Neural cell (in vitro differentiated cells): ENCODE measurements at regions not wholly inside any gene's neighbourhood (a gene's known extent, or its start where the extent isn't known, plus 50 kb on each side); places are given as distances from the start of the nearest gene placed in this dataset.

Experiments used
- H2AFZ ChIP-seq: fragments of 200-600, 300-800 bp; sonication (generic), shearing (Covaris generic); 2 replicates; pipeline ENCODE4 v1.6.0; 2014; ENCODE audit warnings: low read depth, mild to moderate bottlenecking, antibody characterized with exemption, low read length, moderate library complexity
- H3F3A ChIP-seq: fragments of 200-600 bp; shearing (Covaris generic); 2 replicates; pipeline ENCODE4 v1.6.1; 2016; ENCODE audit warnings: mild to moderate bottlenecking, moderate library complexity, mixed read lengths, antibody characterized with exemption, low read length; ENCODE audit not compliant: insufficient read depth, poor library complexity, severe bottlenecking
- H3K27ac ChIP-seq: fragments of 200-600, 300-800 bp; sonication (generic), shearing (Covaris generic); 2 replicates; pipeline ENCODE4 v1.5.1; 2014; ENCODE audit warnings: mild to moderate bottlenecking, low read length, moderate library complexity
- H3K27me3 ChIP-seq: fragments of 300-800, 200-600 bp; sonication (generic), shearing (Covaris generic); 2 replicates; pipeline ENCODE4 v1.6.0; 2014; ENCODE audit warnings: mild to moderate bottlenecking, low read depth, low read length, moderate library complexity; ENCODE audit not compliant: insufficient read depth
- H3K36me3 ChIP-seq: fragments of 300-800, 200-600 bp; sonication (generic), shearing (Covaris generic); 2 replicates; pipeline ENCODE4 v1.5.1; 2014; ENCODE audit warnings: mild to moderate bottlenecking, antibody characterized with exemption, low read length, moderate library complexity; ENCODE audit not compliant: insufficient read depth
- H3K4me2 ChIP-seq: fragments of 300-800, 200-600 bp; sonication (generic), shearing (Covaris generic); 2 replicates; pipeline ENCODE4 v1.6.0; 2014; ENCODE audit warnings: mild to moderate bottlenecking, low read length
- H3K4me3 ChIP-seq: fragments of 300-800, 200-600 bp; sonication (generic), shearing (Covaris generic); 2 replicates; pipeline ENCODE4 v1.5.1; 2014; ENCODE audit warnings: mild to moderate bottlenecking, low read length, moderate library complexity
- H3K79me2 ChIP-seq: fragments of 200-600 bp; shearing (Covaris generic); replicated peaks from 2 replicates; pipeline ENCODE4 v1.6.0; 2014; ENCODE audit warnings: mild to moderate bottlenecking, low read length, moderate library complexity; ENCODE audit not compliant: insufficient read depth
- H3K9ac ChIP-seq: fragments of 300-800, 200-600 bp; sonication (generic), shearing (Covaris generic); 2 replicates; pipeline ENCODE4 v1.6.1; 2016; ENCODE audit warnings: mild to moderate bottlenecking, low read length, mixed read lengths
- H3K9me2 ChIP-seq: fragments of 200-600 bp; shearing (Covaris generic); 2 replicates; pipeline ENCODE4 v1.6.1; 2016; ENCODE audit warnings: mild to moderate bottlenecking, low read length, mixed read lengths; ENCODE audit not compliant: insufficient read depth
- H3K9me3 ChIP-seq: fragments of 200-600, 300-800 bp; sonication (generic), shearing (Covaris generic); 2 replicates; pipeline ENCODE4 v1.6.1; 2016; ENCODE audit warnings: mild to moderate bottlenecking, mixed run types, low read length, moderate library complexity, mixed read lengths
- H4K20me1 ChIP-seq: fragments of 200-600 bp; shearing (Covaris generic); 2 replicates; pipeline ENCODE4 v1.6.1; 2016; ENCODE audit warnings: mild to moderate bottlenecking, mixed run types; ENCODE audit not compliant: insufficient read depth
- EP300 ChIP-seq: fragments of 450-650 bp; conservative IDR thresholded peaks from 2 replicates; pipeline ENCODE4 v1.6.1; 2014; ENCODE audit warnings: antibody characterized with exemption, mild to moderate bottlenecking, moderate library complexity; ENCODE audit not compliant: poor library complexity, severe bottlenecking
- EZH2 ChIP-seq: fragments of 200-600, 300-800 bp; shearing (Covaris generic), sonication (generic); IDR thresholded peaks from 2 replicates; pipeline ENCODE4 v1.6.1; 2014; ENCODE audit warnings: antibody characterized with exemption, low read length, borderline replicate concordance, mild to moderate bottlenecking; ENCODE audit not compliant: insufficient read depth, poor library complexity, severe bottlenecking
- MXI1 ChIP-seq: fragments of 450-650 bp; conservative IDR thresholded peaks from 2 replicates; pipeline ENCODE4 v1.6.1; 2014; ENCODE audit warnings: antibody characterized with exemption, mild to moderate bottlenecking; ENCODE audit not compliant: poor library complexity, severe bottlenecking
- POLR2AphosphoS5 ChIP-seq: IDR thresholded peaks from 2 replicates; pipeline ENCODE4 v1.6.1; 2012
- RAD21 ChIP-seq: fragments of 450-650 bp; conservative IDR thresholded peaks from 2 replicates; pipeline ENCODE4 v1.6.1; 2014; ENCODE audit warnings: antibody characterized with exemption, mild to moderate bottlenecking, moderate library complexity
- TAF1 ChIP-seq: IDR thresholded peaks from 2 replicates; pipeline ENCODE4 v1.6.1; 2012; ENCODE audit warnings: low read depth
- TF ChIP-seq, protein P1 (sequence below): fragments of 450-650 bp; IDR thresholded peaks from 2 replicates; pipeline ENCODE4 v1.5.1; 2014; ENCODE audit warnings: antibody characterized with exemption, mild to moderate bottlenecking, moderate library complexity; ENCODE audit not compliant: poor library complexity, severe bottlenecking
- TF ChIP-seq, protein P2 (sequence below): IDR thresholded peaks from 2 replicates; pipeline ENCODE4 v1.6.1; 2012; ENCODE audit warnings: borderline replicate concordance

DNA sequence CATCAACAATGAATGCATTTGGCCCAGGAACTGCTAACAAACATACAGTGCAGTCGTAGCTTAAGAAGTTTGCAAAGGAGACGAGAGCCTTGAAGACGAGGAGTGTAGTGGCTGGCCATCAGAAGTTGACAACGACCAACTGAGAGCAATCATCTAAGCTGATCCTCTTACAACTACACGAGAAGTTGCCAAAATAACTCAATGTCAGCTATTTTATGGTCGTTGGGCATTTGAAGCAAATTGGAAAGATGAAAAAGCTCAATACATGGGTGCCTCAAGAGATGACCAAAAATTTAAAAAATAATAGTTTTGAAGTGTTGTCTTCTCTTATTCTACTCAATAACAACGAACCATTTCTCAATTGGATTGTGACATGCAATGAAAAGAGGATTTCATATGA lies 757.7 kb upstream of the CHD1 start:
- no peaks in the 10 kb centered on the region for H3K27me3 ChIP-seq
- no peak overlapping the region for H3K4me2 ChIP-seq
- no peaks in the 10 kb centered on the region for H3K79me2 ChIP-seq
- no peak overlapping the region for H3K27ac ChIP-seq
- no peaks in the 10 kb centered on the region for H3K9me2 ChIP-seq
- H3K9me3 ChIP-seq, result no peaks in the 10 kb centered on the region
- H2AFZ ChIP-seq, result no peak overlapping the region
- no peaks in the 10 kb centered on the region for H3K36me3 ChIP-seq
- H3K4me3 ChIP-seq, result no peak overlapping the region
- H4K20me1 ChIP-seq, result no peaks in the 10 kb centered on the region
- H3K9ac ChIP-seq, result no peak overlapping the region
- TF ChIP-seq, protein P1, sequence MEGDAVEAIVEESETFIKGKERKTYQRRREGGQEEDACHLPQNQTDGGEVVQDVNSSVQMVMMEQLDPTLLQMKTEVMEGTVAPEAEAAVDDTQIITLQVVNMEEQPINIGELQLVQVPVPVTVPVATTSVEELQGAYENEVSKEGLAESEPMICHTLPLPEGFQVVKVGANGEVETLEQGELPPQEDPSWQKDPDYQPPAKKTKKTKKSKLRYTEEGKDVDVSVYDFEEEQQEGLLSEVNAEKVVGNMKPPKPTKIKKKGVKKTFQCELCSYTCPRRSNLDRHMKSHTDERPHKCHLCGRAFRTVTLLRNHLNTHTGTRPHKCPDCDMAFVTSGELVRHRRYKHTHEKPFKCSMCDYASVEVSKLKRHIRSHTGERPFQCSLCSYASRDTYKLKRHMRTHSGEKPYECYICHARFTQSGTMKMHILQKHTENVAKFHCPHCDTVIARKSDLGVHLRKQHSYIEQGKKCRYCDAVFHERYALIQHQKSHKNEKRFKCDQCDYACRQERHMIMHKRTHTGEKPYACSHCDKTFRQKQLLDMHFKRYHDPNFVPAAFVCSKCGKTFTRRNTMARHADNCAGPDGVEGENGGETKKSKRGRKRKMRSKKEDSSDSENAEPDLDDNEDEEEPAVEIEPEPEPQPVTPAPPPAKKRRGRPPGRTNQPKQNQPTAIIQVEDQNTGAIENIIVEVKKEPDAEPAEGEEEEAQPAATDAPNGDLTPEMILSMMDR, result no peak
- TF ChIP-seq POLR2AphosphoS5, result no peak
- no peak for TF ChIP-seq TAF1
- no peak for TF ChIP-seq MXI1
- TF ChIP-seq, protein P2, sequence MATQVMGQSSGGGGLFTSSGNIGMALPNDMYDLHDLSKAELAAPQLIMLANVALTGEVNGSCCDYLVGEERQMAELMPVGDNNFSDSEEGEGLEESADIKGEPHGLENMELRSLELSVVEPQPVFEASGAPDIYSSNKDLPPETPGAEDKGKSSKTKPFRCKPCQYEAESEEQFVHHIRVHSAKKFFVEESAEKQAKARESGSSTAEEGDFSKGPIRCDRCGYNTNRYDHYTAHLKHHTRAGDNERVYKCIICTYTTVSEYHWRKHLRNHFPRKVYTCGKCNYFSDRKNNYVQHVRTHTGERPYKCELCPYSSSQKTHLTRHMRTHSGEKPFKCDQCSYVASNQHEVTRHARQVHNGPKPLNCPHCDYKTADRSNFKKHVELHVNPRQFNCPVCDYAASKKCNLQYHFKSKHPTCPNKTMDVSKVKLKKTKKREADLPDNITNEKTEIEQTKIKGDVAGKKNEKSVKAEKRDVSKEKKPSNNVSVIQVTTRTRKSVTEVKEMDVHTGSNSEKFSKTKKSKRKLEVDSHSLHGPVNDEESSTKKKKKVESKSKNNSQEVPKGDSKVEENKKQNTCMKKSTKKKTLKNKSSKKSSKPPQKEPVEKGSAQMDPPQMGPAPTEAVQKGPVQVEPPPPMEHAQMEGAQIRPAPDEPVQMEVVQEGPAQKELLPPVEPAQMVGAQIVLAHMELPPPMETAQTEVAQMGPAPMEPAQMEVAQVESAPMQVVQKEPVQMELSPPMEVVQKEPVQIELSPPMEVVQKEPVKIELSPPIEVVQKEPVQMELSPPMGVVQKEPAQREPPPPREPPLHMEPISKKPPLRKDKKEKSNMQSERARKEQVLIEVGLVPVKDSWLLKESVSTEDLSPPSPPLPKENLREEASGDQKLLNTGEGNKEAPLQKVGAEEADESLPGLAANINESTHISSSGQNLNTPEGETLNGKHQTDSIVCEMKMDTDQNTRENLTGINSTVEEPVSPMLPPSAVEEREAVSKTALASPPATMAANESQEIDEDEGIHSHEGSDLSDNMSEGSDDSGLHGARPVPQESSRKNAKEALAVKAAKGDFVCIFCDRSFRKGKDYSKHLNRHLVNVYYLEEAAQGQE, result no peak
- no peak for TF ChIP-seq RAD21
- H3F3A ChIP-seq, result no peaks in the 10 kb centered on the region

DNA sequence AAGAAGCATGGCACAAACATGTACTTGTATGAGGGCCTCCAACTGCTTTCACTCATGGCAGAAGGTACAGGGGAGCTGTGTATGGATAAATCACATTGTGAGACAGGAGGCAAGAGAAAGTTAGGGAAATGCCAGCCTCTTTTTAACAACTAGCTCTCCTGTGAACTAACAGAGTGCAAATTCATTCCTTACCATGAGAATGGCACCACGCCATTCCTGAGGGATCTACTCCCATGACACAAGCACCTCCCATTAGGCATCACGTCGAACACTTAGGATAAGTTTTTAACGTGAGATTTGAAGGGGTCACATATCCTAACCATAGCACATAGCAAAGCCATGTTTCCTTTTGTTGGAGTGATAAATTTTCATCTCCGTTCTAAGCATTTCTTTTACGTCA lies 747.2 kb upstream of the CHD1 start:
- H2AFZ ChIP-seq, result no peak overlapping the region

DNA sequence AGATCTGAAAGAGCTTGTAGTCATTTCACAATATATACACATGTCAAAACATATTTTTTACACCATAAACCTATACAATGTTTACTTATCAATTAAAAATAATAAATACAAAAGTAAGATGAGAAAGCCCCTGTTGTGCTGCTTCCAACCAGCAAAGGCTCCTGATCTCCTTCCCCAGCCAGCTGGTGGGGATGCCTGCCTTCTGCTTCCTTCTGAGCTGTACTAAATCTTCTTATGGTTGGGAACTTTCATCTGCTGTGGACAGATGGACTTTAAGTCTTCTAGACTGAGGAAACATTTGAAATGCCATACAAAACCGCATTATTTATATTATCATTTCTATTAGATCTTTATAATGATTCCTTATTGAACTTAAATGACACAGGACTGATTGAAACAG lies 745.3 kb upstream of the CHD1 start:
- H3K4me2 ChIP-seq, result no peak overlapping the region
- H3K36me3 ChIP-seq, result no peaks in the 10 kb centered on the region
- no peaks in the 10 kb centered on the region for H3F3A ChIP-seq
- no peaks in the 10 kb centered on the region for H3K27me3 ChIP-seq
- no peaks in the 10 kb centered on the region for H3K79me2 ChIP-seq
- H3K9me3 ChIP-seq, result no peaks in the 10 kb centered on the region
- TF ChIP-seq POLR2AphosphoS5 (no peak), RAD21 (no peak)
- TF ChIP-seq, protein P2, result no peak
- no peaks in the 10 kb centered on the region for H3K9me2 ChIP-seq
- H3K4me3 ChIP-seq, result no peak overlapping the region
- no peak overlapping the region for H2AFZ ChIP-seq
- H4K20me1 ChIP-seq, result no peaks in the 10 kb centered on the region
- no peak overlapping the region for H3K27ac ChIP-seq
- no peak overlapping the region for H3K9ac ChIP-seq

More for the DNA sequence above, 747.2 kb upstream of the CHD1 start:
- H3K27me3 ChIP-seq, result no peaks in the 10 kb centered on the region
- TF ChIP-seq RAD21 (no peak), POLR2AphosphoS5 (no peak), MXI1 (no peak), EP300 (no peak), EZH2 (no peak)
- H3K36me3 ChIP-seq, result no peaks in the 10 kb centered on the region
- no peak overlapping the region for H3K4me2 ChIP-seq
- no peaks in the 10 kb centered on the region for H4K20me1 ChIP-seq
- H3K79me2 ChIP-seq, result no peaks in the 10 kb centered on the region
- H3K27ac ChIP-seq, result no peak overlapping the region
- no peaks in the 10 kb centered on the region for H3F3A ChIP-seq
- no peaks in the 10 kb centered on the region for H3K9me3 ChIP-seq
- no peak overlapping the region for H3K9ac ChIP-seq
- no peaks in the 10 kb centered on the region for H3K9me2 ChIP-seq
- H3K4me3 ChIP-seq, result no peak overlapping the region
